GM23248 (cell line): ENCODE measurements at regions not wholly inside any gene's neighbourhood (a gene's known extent, or its start where the extent isn't known, plus 50 kb on each side); places are given as distances from the start of the nearest gene placed in this dataset.

Experiments used
- DNase-seq: peaks from one replicate; pipeline ENCODE4 v3.0.0-alpha.2; 2015
- H2AFZ ChIP-seq: fragments of 200-600 bp; sonication (generic); 2 replicates; pipeline ENCODE4 v1.6.1; 2016; ENCODE audit warnings: antibody characterized with exemption
- H3F3A ChIP-seq: fragments of 200-600 bp; sonication (generic); 2 replicates; pipeline ENCODE4 v1.6.1; 2016; ENCODE audit warnings: mild to moderate bottlenecking, antibody characterized with exemption, mixed run types; ENCODE audit not compliant: insufficient read depth
- H3K27ac ChIP-seq: fragments of 200-600 bp; sonication (generic); 2 replicates; pipeline ENCODE4 v1.5.1; 2016; ENCODE audit warnings: mild to moderate bottlenecking
- H3K27me3 ChIP-seq: fragments of 200-600 bp; sonication (generic); replicated peaks from 2 replicates; pipeline ENCODE4 v1.6.1; 2016; ENCODE audit warnings: mild to moderate bottlenecking; ENCODE audit not compliant: insufficient read depth
- H3K36me3 ChIP-seq: fragments of 200-600 bp; sonication (generic); 2 replicates; pipeline ENCODE4 v1.6.1; 2016; ENCODE audit warnings: low read depth, mild to moderate bottlenecking
- H3K4me1 ChIP-seq: fragments of 200-600 bp; sonication (generic); 2 replicates; pipeline ENCODE4 v1.6.1; 2016; ENCODE audit warnings: mild to moderate bottlenecking; ENCODE audit not compliant: insufficient read depth
- H3K4me2 ChIP-seq: fragments of 200-600 bp; sonication (generic); one replicate; pipeline ENCODE4 v1.6.1; 2016; ENCODE audit warnings: mild to moderate bottlenecking; ENCODE audit not compliant: unreplicated experiment
- H3K4me3 ChIP-seq: fragments of 200-600 bp; sonication (generic); 2 replicates; pipeline ENCODE4 v1.5.1; 2016; ENCODE audit warnings: mild to moderate bottlenecking
- H3K79me2 ChIP-seq: fragments of 200-600 bp; sonication (generic); 2 replicates; pipeline ENCODE4 v1.6.1; 2016; ENCODE audit warnings: mild to moderate bottlenecking; ENCODE audit not compliant: insufficient read depth
- H3K9ac ChIP-seq: fragments of 200-600 bp; sonication (generic); 2 replicates; pipeline ENCODE4 v1.6.1; 2016; ENCODE audit warnings: mild to moderate bottlenecking
- H3K9me2 ChIP-seq: fragments of 200-600 bp; sonication (generic); 2 replicates; pipeline ENCODE4 v1.6.1; 2016; ENCODE audit warnings: mixed run types, mild to moderate bottlenecking, moderate library complexity; ENCODE audit not compliant: insufficient read depth
- H3K9me3 ChIP-seq: fragments of 200-600 bp; sonication (generic); one replicate; pipeline ENCODE4 v1.6.1; 2017; ENCODE audit warnings: low read depth
- H4K20me1 ChIP-seq: fragments of 200-600 bp; sonication (generic); 2 replicates; pipeline ENCODE4 v1.6.0; 2016; ENCODE audit not compliant: insufficient read depth
- EZH2 ChIP-seq: fragments of 200-600 bp; sonication (generic); IDR thresholded peaks from 2 replicates; pipeline ENCODE4 v1.6.1; 2018; ENCODE audit warnings: antibody characterized with exemption, mild to moderate bottlenecking; ENCODE audit not compliant: insufficient read depth, poor library complexity, severe bottlenecking
- EZH2phosphoT487 ChIP-seq: fragments of 200-600 bp; sonication (generic); IDR thresholded peaks from 2 replicates; pipeline ENCODE4 v1.6.1; 2018; ENCODE audit warnings: antibody characterized with exemption, moderate library complexity, mild to moderate bottlenecking, low read depth; ENCODE audit not compliant: insufficient read depth
- WGBS, 2 experiments: methylation state at CpG; one replicate each; pipeline ENCODE4 v1.1.6; 2015 to 2017; ENCODE audit warnings: low lambda C conversion rate in 2 of 2, low coverage in 1 of 2; ENCODE audit errors: missing lambda C conversion rate in 2 of 2; 5-methylcytosine and 5-hydroxymethylcytosine counted together
- in situ Hi-C: fragments of 300-500 bp; cut with MboI; formaldehyde crosslinking; loops from 2 replicates; pipeline ENCODE4 v1.15.0; 2020

- no peaks in the 10 kb centered on the region for H3K9me2 ChIP-seq
- H3K27ac ChIP-seq: no peak overlapping the region
- no peaks in the 10 kb centered on the region for H3K36me3 ChIP-seq
- H3K4me1 ChIP-seq: no peaks in the 10 kb centered on the region
- H3K27me3 ChIP-seq: no peaks in the 10 kb centered on the region
- no peak overlapping the region for H3K4me2 ChIP-seq
- no peaks in the 10 kb centered on the region for H3F3A ChIP-seq
- H3K4me3 ChIP-seq: no peak overlapping the region
- WGBS, 2 experiments: 65% methylated on average over 8 of the region's 8 CpGs
- no peaks in the 10 kb centered on the region for H4K20me1 ChIP-seq
- TF ChIP-seq EZH2: no peak
- H3K9ac ChIP-seq: no peak overlapping the region
- DNase-seq: no peak
- no peaks in the 10 kb centered on the region for H3K9me3 ChIP-seq
- no peak overlapping the region for H2AFZ ChIP-seq
- in situ Hi-C loops: no loop called here
- no peaks in the 10 kb centered on the region for H3K79me2 ChIP-seq
Measured at GRCh38 chr18:49682173-49682802, 120.4 kb downstream of the LIPG start.

GRCh38 chr18:49681387-49681786 lies 119.5 kb downstream of the LIPG start:
- Histone ChIP-seq H3K9me3 (no peaks in the 10 kb centered on the region), H4K20me1 (no peaks in the 10 kb centered on the region), H3K4me2 (no peak overlapping the region), H3K9ac (no peak overlapping the region), H3K27ac (no peak overlapping the region), H3K36me3 (no peaks in the 10 kb centered on the region), H3K4me3 (no peak overlapping the region), H3K27me3 (no peaks in the 10 kb centered on the region), H3K79me2 (no peaks in the 10 kb centered on the region), H3F3A (no peaks in the 10 kb centered on the region), H3K4me1 (no peaks in the 10 kb centered on the region), H2AFZ (no peak overlapping the region), H3K9me2 (no peaks in the 10 kb centered on the region)
- no peak for TF ChIP-seq EZH2
- TF ChIP-seq EZH2phosphoT487: no peak
- 79 to 81% methylated on average over 4 of the region's 4 CpGs for WGBS, 2 experiments
- no peak for DNase-seq
- in situ Hi-C loops: no loop called here

- no peaks in the 10 kb centered on the region for H3K9me3 ChIP-seq
- H3K4me3 ChIP-seq: no peak overlapping the region
- H3K27ac ChIP-seq: no peak overlapping the region
- no peaks in the 10 kb centered on the region for H3K36me3 ChIP-seq
- no peaks in the 10 kb centered on the region for H4K20me1 ChIP-seq
- TF ChIP-seq EZH2phosphoT487 (no peak), EZH2 (no peak)
- peaks cover 4% of the 10 kb centered on the region; the same call in 1 of the 2 replicates for H3K27me3 ChIP-seq
- H3K79me2 ChIP-seq: no peaks in the 10 kb centered on the region
- 63 to 69% methylated on average over 3 of the region's 3 CpGs for WGBS, 2 experiments
- no peak for DNase-seq
- no peak overlapping the region for H2AFZ ChIP-seq
- in situ Hi-C loops: no loop called here
- H3K4me2 ChIP-seq: no peak overlapping the region
- no peaks in the 10 kb centered on the region for H3K9me2 ChIP-seq
- no peaks in the 10 kb centered on the region for H3F3A ChIP-seq
- H3K9ac ChIP-seq: no peak overlapping the region
- no peaks in the 10 kb centered on the region for H3K4me1 ChIP-seq
Measured at GRCh38 chr18:49678440-49678839, 116.6 kb downstream of the LIPG start.

GRCh38 chr18:49677762-49678413 lies 116.0 kb downstream of the LIPG start:
- H2AFZ ChIP-seq: no peak overlapping the region
- in situ Hi-C loops: no loop called here
- H4K20me1 ChIP-seq: no peaks in the 10 kb centered on the region
- TF ChIP-seq EZH2 (no peak), EZH2phosphoT487 (no peak)
- no peaks in the 10 kb centered on the region for H3K9me2 ChIP-seq
- no peak overlapping the region for H3K27ac ChIP-seq
- H3K36me3 ChIP-seq: no peaks in the 10 kb centered on the region
- H3K9ac ChIP-seq: no peak overlapping the region
- H3K4me3 ChIP-seq: no peak overlapping the region
- no peak overlapping the region for H3K4me2 ChIP-seq
- H3K27me3 ChIP-seq: peaks cover 4% of the 10 kb centered on the region; the same call in 1 of the 2 replicates
- H3K9me3 ChIP-seq: no peaks in the 10 kb centered on the region
- no peaks in the 10 kb centered on the region for H3K4me1 ChIP-seq
- no peak for DNase-seq
- H3F3A ChIP-seq: no peaks in the 10 kb centered on the region
- no peaks in the 10 kb centered on the region for H3K79me2 ChIP-seq
- 70 to 74% methylated on average over 10 of the region's 10 CpGs for WGBS, 2 experiments

GRCh38 chr18:49677081-49677480 lies 115.2 kb downstream of the LIPG start:
- H3K36me3 ChIP-seq: no peaks in the 10 kb centered on the region
- H3K9ac ChIP-seq: no peak overlapping the region
- H3K4me3 ChIP-seq: no peak overlapping the region
- H3K79me2 ChIP-seq: no peaks in the 10 kb centered on the region
- H2AFZ ChIP-seq: no peak overlapping the region
- no peak for TF ChIP-seq EZH2
- no peak for TF ChIP-seq EZH2phosphoT487
- no peak overlapping the region for H3K4me2 ChIP-seq
- no peaks in the 10 kb centered on the region for H3K4me1 ChIP-seq
- H3K27ac ChIP-seq: no peak overlapping the region
- peaks cover 10% of the 10 kb centered on the region for H3K27me3 ChIP-seq
- WGBS, 2 experiments: 68 to 75% methylated on average over 4 of the region's 4 CpGs
- no peak for DNase-seq
- H3F3A ChIP-seq: no peaks in the 10 kb centered on the region
- H4K20me1 ChIP-seq: no peaks in the 10 kb centered on the region
- no peaks in the 10 kb centered on the region for H3K9me3 ChIP-seq
- no peaks in the 10 kb centered on the region for H3K9me2 ChIP-seq
- in situ Hi-C loops: no loop called here
